Hematopoietic multipotent progenitor cell treated with erythropoietin and hydrocortisone succinate and interleukin-3 and kit ligand, for 8 days (in vitro differentiated cells): ENCODE measurements at regions not wholly inside any gene's neighbourhood (a gene's known extent, or its start where the extent isn't known, plus 50 kb on each side); places are given as distances from the start of the nearest gene placed in this dataset.

Experiments
- DNase-seq: peaks from one replicate; pipeline ENCODE4 v3.0.0-alpha.2; 2015

DNA sequence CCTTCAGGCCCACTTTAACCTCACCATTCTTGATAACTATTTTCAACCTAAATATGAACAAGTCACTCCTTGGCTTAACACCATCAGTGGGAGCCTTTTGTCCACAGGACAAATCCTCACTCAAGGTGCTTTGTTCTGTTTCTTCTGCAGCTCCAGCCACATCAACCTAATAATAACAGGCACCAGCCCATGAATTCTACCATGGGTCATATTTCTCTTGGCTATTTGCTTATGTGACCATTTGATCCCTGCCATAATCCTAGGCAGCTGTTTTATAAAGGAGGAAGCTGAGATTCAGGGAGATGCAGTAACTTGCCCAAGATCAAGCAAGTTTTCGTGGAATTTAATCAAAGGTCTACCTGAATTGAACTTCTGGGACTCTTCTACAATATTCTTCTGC, 561.3 kb downstream of the DHX35 start:
- DNase-seq: no peak

GRCh38 chr20:39518654-39519053, 556.5 kb downstream of the DHX35 start:
- DNase-seq: no peak

- DNase-seq: no peak
Measured at GRCh38 chr20:39516964-39517363, 554.8 kb downstream of the DHX35 start.

GRCh38 chr20:39504710-39505094, 542.6 kb downstream of the DHX35 start:
- no peak for DNase-seq

DNA sequence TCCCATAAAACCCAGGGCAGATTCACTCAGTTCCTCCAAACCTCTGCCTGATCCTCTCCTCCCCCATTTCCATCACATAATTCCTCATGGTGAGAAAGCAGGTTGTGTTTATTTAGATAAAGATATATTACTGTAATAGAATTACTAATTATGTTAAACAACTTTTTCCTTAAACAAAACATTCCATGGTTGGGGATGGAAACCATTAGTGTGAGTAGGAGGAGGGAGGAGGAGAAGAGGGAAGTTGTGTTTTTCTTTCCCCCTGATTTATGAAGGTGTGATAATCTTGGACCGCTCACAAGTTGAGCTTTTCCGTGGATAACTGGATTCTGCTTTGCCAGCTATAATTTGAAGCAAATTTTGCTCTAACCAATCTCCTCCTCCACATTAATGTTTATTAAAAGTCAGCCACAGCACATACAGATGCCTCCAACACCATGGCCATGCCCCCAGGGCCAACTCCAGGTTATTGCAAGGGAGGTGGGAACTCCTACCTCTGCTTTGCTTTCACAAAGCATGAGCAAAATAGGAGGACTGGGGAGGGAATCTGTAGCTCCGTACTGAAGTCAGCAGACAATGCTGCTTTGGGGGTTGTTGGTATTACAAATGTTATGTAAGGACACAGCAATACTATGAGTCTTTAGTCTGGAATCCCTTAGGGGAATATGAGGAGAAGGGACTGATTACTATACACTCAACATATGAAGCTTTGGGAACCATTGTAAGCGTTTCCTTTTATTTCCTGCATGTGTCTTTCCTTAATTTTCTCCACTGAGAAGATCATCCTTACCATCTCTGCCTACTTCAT, 542.0 kb downstream of the DHX35 start:
- DNase-seq: no peak

- DNase-seq: no peak
Measured at GRCh38 chr20:39492223-39492797, 530.2 kb downstream of the DHX35 start.

DNA sequence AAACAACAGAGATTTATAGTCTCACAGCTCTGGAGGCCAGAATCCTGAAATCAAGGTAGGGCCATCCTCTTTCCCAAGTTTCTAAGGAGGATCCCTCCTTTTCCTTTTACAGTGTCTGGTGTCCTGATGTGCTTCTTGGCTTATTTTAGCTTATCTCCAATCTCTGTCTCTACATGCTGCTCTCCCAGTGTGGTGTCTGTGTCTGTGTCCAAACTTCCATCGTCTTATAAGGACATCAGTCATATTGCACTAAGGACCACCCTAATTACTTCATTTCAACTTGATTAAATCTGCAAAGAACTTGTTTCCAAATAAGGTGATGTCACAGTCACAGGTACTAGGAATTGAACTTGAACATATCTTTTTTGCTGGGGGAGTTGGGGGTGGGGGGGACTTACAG, 529.6 kb downstream of the DHX35 start:
- DNase-seq: no peak

GRCh38 chr20:39489986-39490560, 527.9 kb downstream of the DHX35 start:
- DNase-seq: no peak

DNA sequence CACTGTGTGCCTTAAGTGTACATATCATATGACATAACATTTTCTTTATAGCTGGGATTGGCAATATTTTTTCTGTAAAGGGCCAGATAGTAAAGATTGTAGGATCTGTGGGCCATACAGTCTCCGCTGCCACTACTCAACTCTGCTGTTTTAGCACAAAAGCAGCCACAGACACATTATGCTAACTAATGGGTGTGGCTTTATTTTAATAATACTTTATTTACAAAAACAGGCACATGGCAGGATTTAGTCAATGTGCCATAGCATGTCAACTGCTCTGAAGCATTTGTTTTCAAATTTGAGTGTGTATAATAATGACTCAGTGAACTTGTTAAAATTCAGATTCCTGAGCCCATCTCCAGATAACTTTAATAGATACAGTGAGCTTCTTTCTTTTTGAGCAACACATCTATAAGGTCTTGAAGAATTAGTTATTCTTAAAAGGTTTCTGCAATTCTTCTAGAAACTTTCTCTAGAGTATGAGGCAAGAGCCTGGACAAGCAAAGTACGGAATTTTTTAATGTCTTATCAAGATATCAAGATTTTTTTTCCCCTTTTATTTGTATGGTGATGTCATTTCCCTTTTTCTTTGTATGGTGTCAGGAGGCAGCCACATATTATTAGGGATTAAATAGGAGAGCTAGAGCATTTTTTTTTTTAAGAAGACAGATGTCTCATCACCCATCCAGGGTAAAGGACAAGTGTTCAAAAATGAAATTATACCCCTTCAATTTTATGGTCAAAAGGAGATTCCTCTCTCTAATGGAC, 518.3 kb downstream of the DHX35 start:
- DNase-seq: no peak

GRCh38 chr20:39479196-39479810, 517.2 kb downstream of the DHX35 start:
- DNase-seq: no peak

DNA sequence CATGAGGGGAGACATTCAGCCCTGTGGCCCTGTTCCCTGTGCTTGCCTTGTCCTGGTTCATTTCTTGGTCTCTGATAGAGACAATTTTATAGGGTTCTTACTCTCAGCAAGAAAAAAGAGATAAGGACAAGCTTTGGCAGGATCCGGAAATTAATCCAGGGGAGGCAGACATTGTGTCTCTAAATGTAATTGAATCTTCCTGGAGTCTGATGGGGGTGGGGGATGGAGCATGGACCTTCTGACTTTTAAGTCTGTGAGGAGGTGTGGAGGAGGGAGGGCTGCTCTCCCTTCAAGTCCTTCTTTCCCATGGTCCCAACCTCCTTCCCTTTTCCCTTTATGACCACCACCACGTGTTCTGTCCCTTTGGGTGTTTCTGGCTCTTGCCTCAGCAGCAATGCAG, 512.7 kb downstream of the DHX35 start:
- DNase-seq: no peak

DNA sequence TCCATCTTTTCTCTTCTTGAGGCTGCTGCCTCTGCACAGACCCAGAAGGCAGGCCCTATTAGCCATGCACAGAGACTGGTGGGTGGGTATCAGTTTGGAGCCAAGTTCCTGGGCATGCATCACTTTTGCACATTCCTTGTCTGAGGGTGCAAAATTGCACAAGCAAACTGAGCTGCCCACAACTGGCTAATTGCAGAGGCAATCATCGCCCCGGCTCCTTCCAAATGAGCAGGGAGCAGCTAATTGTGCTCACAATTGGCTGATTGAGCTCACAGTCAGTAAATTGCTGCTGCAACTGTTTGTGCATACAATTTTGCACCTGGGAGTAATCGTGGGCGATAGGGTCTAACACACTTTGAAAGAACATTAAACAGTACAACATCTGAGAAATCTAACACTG, 511.4 kb downstream of the DHX35 start:
- no peak for DNase-seq

DNA sequence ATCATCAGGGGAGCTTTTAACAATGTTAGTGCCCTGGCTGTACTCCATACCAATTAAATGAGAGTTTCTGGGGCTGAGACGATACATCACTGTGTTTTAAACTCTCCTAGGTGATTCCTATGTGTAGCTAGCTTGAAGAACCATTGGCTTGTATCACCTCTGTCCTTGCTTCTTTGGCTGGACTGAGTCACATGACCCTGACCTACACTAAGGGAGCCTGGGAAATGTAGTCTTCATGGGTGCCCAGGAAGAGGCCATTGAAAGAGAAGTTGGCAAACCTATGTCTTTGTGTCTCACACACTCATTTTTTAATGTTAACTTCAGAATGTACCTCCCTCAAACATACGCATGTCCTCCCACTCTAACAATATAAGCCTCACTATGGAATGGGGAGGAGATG, 506.6 kb downstream of the DHX35 start:
- no peak for DNase-seq

DNA sequence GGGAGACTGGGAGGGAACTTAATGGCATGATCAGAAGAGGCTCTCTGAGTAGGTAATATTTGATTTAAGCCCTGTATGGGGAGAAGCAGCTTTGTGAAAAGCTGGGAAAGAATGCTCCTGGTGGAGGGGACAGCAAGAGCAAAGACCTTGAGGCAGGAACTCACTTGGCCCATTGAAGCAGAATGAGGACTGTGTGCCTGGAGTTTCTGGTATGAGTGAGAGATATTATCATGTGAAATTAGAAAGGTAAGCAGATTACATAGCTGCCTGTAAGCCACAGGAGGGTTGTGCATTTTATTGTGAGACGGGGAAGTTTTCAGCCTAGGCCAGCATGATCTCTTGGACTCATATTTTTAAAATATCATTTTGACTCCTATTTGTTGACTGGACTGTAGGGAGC, 502.1 kb downstream of the DHX35 start:
- no peak for DNase-seq

GRCh38 chr20:39462416-39462945, 500.3 kb downstream of the DHX35 start:
- no peak for DNase-seq

- no peak for DNase-seq
Measured at GRCh38 chr20:39458452-39458851, 496.3 kb downstream of the DHX35 start.

GRCh38 chr20:39453890-39454289, 491.7 kb downstream of the DHX35 start:
- no peak for DNase-seq

- DNase-seq: no peak
Measured at GRCh38 chr20:39452583-39453340, 490.6 kb downstream of the DHX35 start.

DNA sequence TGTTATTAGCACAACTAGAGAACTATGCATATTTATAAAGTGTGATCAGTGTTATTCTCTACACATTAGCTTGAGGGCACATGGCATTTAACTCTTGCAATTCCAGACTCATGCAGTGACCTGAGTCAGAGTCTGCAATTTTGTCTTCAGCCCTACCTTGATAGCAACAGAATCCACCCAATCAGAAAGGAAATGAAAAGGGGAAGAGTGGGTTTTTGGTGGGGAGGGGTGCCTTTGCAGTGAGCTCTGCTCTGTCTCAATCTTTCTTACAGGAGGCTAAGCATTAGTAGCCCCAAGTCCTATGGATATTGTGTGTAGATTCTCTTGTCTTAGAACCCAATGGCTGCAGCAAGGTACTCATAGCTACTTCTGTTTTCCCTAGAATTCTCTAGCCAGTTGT, 489.2 kb downstream of the DHX35 start:
- DNase-seq: no peak

- DNase-seq: no peak
Measured at GRCh38 chr20:39446397-39446796, 484.3 kb downstream of the DHX35 start.

DNA sequence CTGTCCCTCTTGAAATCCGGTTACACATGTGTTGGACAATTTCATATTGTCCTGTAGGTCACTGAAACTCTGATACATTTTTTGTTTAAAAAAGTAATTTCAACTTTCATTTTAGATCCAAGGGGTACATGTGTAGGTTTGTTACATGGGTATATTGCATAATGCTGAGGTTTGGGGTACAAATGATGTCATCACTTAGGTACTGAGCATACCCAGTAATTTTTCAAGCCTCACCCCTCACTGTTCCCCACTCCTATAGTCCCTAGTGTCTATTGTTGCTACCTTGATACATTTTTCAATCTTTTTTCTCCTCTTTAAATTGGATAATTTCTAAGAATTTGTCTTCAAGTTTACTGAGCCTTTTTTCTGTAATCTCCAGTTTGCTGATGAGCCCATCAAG, 483.0 kb downstream of the DHX35 start:
- DNase-seq: no peak

- no peak for DNase-seq
Measured at GRCh38 chr20:39433466-39433865, 471.3 kb downstream of the DHX35 start.
